ENCODE measurements at regions not wholly inside any gene's neighbourhood (a gene's known extent, or its start where the extent isn't known, plus 50 kb on each side); places are given as distances from the start of the nearest gene placed in this dataset.
"Not testable (repeated sequence)": the region's sequence is repeated elsewhere in the genome, so short reads cannot be mapped to it uniquely, and the experiment has no call there.

GRCh38 chr15:20367093-20367492 lies 174.5 kb downstream of the GOLGA6L6 start:
- ATAC-seq (ENCODE audit: low read depth) (no peak), DNase-seq (no peak)
- Histone ChIP-seq H3K4me2 (replicated peaks; ENCODE audit: low read depth, low read length, poor library complexity, severe bottlenecking) (no peak overlapping the region), H4K20me1 (ENCODE audit: control insufficient read depth, insufficient read depth, low read length, poor library complexity, severe bottlenecking) (no peaks in the 10 kb centered on the region), H3K9ac (ENCODE audit: low read length) (no peak overlapping the region), H2AFZ (ENCODE audit: insufficient read depth, low read depth, low read length, poor library complexity, severe bottlenecking) (no peak overlapping the region), H3K9me3 (ENCODE audit: control extremely low read depth in 1 of 3, control insufficient read depth in 2 of 3, insufficient read depth in 1 of 3, low read length in 2 of 3) (no peaks in the 10 kb centered on the region), H3K4me1 (ENCODE audit: control insufficient read depth in 2 of 2, insufficient read depth in 2 of 2, low read length in 2 of 2) (no peaks in the 10 kb centered on the region), H3K4me3 (ENCODE audit: control extremely low read depth in 1 of 5, extremely low read depth in 1 of 5, insufficient read depth in 1 of 5, low read depth in 2 of 5, low read length in 4 of 5) (no peak overlapping the region), H3K79me2 (ENCODE audit: control insufficient read depth, insufficient read depth, low read length) (no peaks in the 10 kb centered on the region), H3K27me3 (replicated peaks in 1 of 4; ENCODE audit: control extremely low read depth in 1 of 4, control insufficient read depth in 3 of 4, insufficient read depth in 4 of 4, low read length in 3 of 4) (no peaks in the 10 kb centered on the region), H3K36me3 (replicated peaks in 1 of 2; ENCODE audit: control extremely low read depth in 1 of 2, control insufficient read depth in 1 of 2, extremely low read depth in 1 of 2, insufficient read depth in 2 of 2, low read length in 1 of 2) (no peaks in the 10 kb centered on the region), H3K27ac (ENCODE audit: low read length in 2 of 2) (no peak overlapping the region)
- CTCF ChIA-PET, result no interaction called here
- H3K4me1 Mint-ChIP-seq, result no peaks in the 10 kb centered on the region
- POLR2A ChIA-PET, result no interaction called here
- H3K4me3 Mint-ChIP-seq, result no peak overlapping the region
- WGBS (ENCODE audit: insufficient coverage), result 100% methylated on average over 1 of the region's 2 CpGs
- no peak overlapping the region for H3K27ac Mint-ChIP-seq
- H3K27me3 Mint-ChIP-seq, result no peaks in the 10 kb centered on the region
- no peak for TF ChIP-seq EZH2 (IDR thresholded peaks at IDR 0.05; ENCODE audit: borderline replicate concordance, insufficient read depth, low read depth, low read length, poor library complexity, severe bottlenecking)
- TF ChIP-seq, protein P1, sequence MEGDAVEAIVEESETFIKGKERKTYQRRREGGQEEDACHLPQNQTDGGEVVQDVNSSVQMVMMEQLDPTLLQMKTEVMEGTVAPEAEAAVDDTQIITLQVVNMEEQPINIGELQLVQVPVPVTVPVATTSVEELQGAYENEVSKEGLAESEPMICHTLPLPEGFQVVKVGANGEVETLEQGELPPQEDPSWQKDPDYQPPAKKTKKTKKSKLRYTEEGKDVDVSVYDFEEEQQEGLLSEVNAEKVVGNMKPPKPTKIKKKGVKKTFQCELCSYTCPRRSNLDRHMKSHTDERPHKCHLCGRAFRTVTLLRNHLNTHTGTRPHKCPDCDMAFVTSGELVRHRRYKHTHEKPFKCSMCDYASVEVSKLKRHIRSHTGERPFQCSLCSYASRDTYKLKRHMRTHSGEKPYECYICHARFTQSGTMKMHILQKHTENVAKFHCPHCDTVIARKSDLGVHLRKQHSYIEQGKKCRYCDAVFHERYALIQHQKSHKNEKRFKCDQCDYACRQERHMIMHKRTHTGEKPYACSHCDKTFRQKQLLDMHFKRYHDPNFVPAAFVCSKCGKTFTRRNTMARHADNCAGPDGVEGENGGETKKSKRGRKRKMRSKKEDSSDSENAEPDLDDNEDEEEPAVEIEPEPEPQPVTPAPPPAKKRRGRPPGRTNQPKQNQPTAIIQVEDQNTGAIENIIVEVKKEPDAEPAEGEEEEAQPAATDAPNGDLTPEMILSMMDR (IDR thresholded peaks at IDR 0.05), result no peak
- no peaks in the 10 kb centered on the region for H3K9me3 Mint-ChIP-seq (ENCODE audit: insufficient read depth)
- intact Hi-C loops (cut with micrococcal nuclease), result no loop called here

GRCh38 chr15:20363591-20363990 lies 178.0 kb downstream of the GOLGA6L6 start:
- intact Hi-C loops (cut with micrococcal nuclease); H3K9me3 Mint-ChIP-seq (ENCODE audit: insufficient read depth); POLR2A ChIA-PET: not testable (repeated sequence)

More at GRCh38 chr15:20363591-20363990, 178.0 kb downstream of the GOLGA6L6 start:
- not testable (repeated sequence) for H3K27me3 ChIP-seq (replicated peaks in 1 of 4; ENCODE audit: control extremely low read depth in 1 of 4, control insufficient read depth in 3 of 4, insufficient read depth in 4 of 4, low read length in 3 of 4); H3K27ac ChIP-seq (ENCODE audit: low read length in 2 of 2); H3K9ac ChIP-seq (ENCODE audit: low read length); H3K27ac Mint-ChIP-seq; H3K79me2 ChIP-seq (ENCODE audit: control insufficient read depth, insufficient read depth, low read length); H3K4me2 ChIP-seq (replicated peaks; ENCODE audit: low read depth, low read length, poor library complexity, severe bottlenecking); H2AFZ ChIP-seq (ENCODE audit: insufficient read depth, low read depth, low read length, poor library complexity, severe bottlenecking); H3K4me1 ChIP-seq (ENCODE audit: control insufficient read depth in 2 of 2, insufficient read depth in 2 of 2, low read length in 2 of 2); H3K4me3 Mint-ChIP-seq; H3K4me3 ChIP-seq (ENCODE audit: control extremely low read depth in 1 of 5, extremely low read depth in 1 of 5, insufficient read depth in 1 of 5, low read depth in 2 of 5, low read length in 4 of 5); ATAC-seq (ENCODE audit: low read depth); H3K9me3 ChIP-seq (ENCODE audit: control extremely low read depth in 1 of 3, control insufficient read depth in 2 of 3, insufficient read depth in 1 of 3, low read length in 2 of 3); DNase-seq; H4K20me1 ChIP-seq (ENCODE audit: control insufficient read depth, insufficient read depth, low read length, poor library complexity, severe bottlenecking); H3K36me3 ChIP-seq (replicated peaks in 1 of 2; ENCODE audit: control extremely low read depth in 1 of 2, control insufficient read depth in 1 of 2, extremely low read depth in 1 of 2, insufficient read depth in 2 of 2, low read length in 1 of 2); H3K27me3 Mint-ChIP-seq; H3K4me1 Mint-ChIP-seq
- CTCF ChIA-PET, result interaction anchor here (1.6 kb wide), 1 partner anchor 9 kb away, joined by 4 read pairs; no protein-coding TSS in a partner anchor
- 90% methylated on average over 4 of the region's 5 CpGs for WGBS (ENCODE audit: insufficient coverage)
